LNCAP (cell line): ENCODE measurements at regions not wholly inside any gene's neighbourhood (a gene's known extent, or its start where the extent isn't known, plus 50 kb on each side); places are given as distances from the start of the nearest gene placed in this dataset.

Experiments used
- CTCF ChIP-seq: fragments of 450-650 bp; IDR thresholded peaks from 2 replicates; pipeline ENCODE4 v1.5.1; 2017; ENCODE audit warnings: mild to moderate bottlenecking

GRCh38 chr5:136586196-136586595 lies 220.9 kb upstream of the TRPC7 start:
- no peak for TF ChIP-seq CTCF

- TF ChIP-seq CTCF = no peak
Measured at GRCh38 chr5:136584474-136584873, 219.1 kb upstream of the TRPC7 start.

- no peak for TF ChIP-seq CTCF
Measured at GRCh38 chr5:136579238-136579637, 213.9 kb upstream of the TRPC7 start.

GRCh38 chr5:136563489-136563888 lies 198.1 kb upstream of the TRPC7 start:
- no peak for TF ChIP-seq CTCF

GRCh38 chr5:136560126-136560525 lies 194.8 kb upstream of the TRPC7 start:
- TF ChIP-seq CTCF = no peak

GRCh38 chr5:136559651-136560050 lies 194.3 kb upstream of the TRPC7 start:
- no peak for TF ChIP-seq CTCF

GRCh38 chr5:136538534-136538933 lies 173.2 kb upstream of the TRPC7 start:
- TF ChIP-seq CTCF = no peak

- TF ChIP-seq CTCF = no peak
Measured at GRCh38 chr5:136529081-136529480, 163.7 kb upstream of the TRPC7 start.
